Skeletal muscle tissue (tissue), 3 donors: ENCODE measurements at regions not wholly inside any gene's neighbourhood (a gene's known extent, or its start where the extent isn't known, plus 50 kb on each side); places are given as distances from the start of the nearest gene placed in this dataset.

ENCODE experiments used
- H3K27ac ChIP-seq: one replicate; pipeline ENCODE4 v1.7.0; 2013; ENCODE audit warnings: mild to moderate bottlenecking, low read depth, low read length, inconsistent platforms
- H3K27me3 ChIP-seq, 3 donors: one replicate each; pipeline ENCODE4 v1.7.0; 2013; ENCODE audit warnings: low read length in 3 of 3; ENCODE audit not compliant: control insufficient read depth in 3 of 3, insufficient read depth in 3 of 3
- H3K36me3 ChIP-seq, 3 donors: one replicate each; pipeline ENCODE4 v1.7.0; 2013; ENCODE audit warnings: low read length in 3 of 3; ENCODE audit not compliant: control insufficient read depth in 3 of 3, insufficient read depth in 3 of 3
- H3K4me1 ChIP-seq, 3 donors: one replicate each; pipeline ENCODE4 v1.7.0; 2013; ENCODE audit warnings: low read length in 3 of 3, mild to moderate bottlenecking in 3 of 3; ENCODE audit not compliant: control insufficient read depth in 3 of 3, insufficient read depth in 3 of 3
- H3K4me3 ChIP-seq, 3 donors: one replicate each; pipeline ENCODE4 v1.7.0; 2013; ENCODE audit warnings: low read length in 3 of 3
- H3K9ac ChIP-seq, 3 donors: one replicate each; pipeline ENCODE4 v1.7.0; 2013; ENCODE audit warnings: low read length in 3 of 3, mild to moderate bottlenecking in 3 of 3, moderate library complexity in 2 of 3, low read depth in 1 of 3
- H3K9me3 ChIP-seq, 3 donors: one replicate each; pipeline ENCODE4 v1.7.0; 2013; ENCODE audit warnings: low read length in 3 of 3; ENCODE audit not compliant: control insufficient read depth in 3 of 3
- donor health status: Osteomylitis.

DNA sequence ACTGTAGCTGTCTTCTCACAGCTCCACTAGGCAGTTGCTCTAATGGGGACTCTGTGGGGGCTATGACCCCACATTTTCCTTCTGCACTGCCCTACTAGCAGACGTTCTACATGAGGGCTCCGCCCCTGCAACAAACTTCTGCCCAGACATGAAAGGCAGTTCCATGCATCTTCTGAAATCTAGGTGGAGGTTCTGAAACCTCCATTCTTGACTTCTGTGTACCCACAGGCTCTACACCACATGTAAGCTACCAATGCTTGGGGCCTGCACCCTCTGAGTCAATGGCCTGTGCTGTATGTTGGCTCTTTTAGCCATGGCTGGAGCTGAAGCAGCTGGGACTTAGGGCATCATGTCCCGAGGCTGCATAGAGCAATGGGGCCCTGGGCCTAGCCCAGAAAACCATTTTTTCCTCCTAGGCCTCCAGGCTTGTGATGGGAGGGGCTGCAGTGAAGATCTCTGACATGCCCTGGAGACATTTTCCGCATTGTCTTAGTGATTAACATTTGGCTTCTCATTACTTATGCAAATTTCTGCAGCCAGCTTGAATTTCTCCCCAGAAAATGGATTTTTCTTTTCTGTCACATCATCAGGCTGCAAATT, 123.0 kb downstream of the MYCN start:
- Histone ChIP-seq H3K9me3 (peaks cover 0 to 2% (median 0%) of the 10 kb centered on the region in 3 donors), H3K4me3 (no peak overlapping the region), H3K36me3 (no peaks in the 10 kb centered on the region), H3K4me1 (no peaks in the 10 kb centered on the region), H3K9ac (no peak overlapping the region), H3K27me3 (no peaks in the 10 kb centered on the region), H3K27ac (no peak overlapping the region)

DNA sequence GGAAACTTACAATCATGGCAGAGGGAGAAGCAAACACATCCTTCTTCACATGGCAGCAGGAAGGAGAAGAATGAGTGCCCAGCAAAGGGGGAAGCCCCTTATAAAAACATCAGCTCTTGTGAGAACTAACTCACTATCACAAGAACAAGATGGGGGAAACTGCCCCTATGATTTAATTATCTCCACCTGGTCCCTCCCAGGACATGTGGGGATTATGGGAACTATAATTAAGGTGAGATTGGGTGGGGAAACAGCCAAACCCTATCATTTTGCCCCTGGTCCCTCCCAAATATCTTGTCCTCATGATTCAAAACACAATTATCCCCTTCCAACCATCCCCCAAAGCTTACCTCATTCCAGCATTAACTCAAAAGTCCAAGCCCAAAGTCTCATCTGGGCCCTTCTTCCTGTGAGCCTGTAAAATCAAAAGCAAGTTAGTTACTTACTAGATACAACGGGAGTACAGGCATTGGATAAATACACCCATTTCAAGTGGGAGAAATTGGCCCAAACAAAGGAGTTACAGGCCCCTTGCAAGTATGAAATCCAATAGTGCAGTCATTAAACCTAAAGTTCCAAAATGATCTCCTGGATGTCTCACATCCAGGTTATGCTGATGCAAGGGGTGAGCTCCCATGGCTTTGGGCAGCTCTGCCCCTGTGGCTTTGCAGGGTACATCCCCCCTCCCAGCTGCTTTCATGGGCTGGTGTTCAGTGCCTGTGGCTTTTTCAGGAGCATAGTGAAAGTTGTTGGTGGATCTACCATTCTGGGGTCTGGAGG, 122.3 kb downstream of the MYCN start:
- Histone ChIP-seq H3K9me3 (peaks cover 0 to 2% (median 0%) of the 10 kb centered on the region in 3 donors), H3K4me3 (no peak overlapping the region), H3K4me1 (no peaks in the 10 kb centered on the region), H3K9ac (no peak overlapping the region), H3K27me3 (no peaks in the 10 kb centered on the region), H3K36me3 (no peaks in the 10 kb centered on the region), H3K27ac (no peak overlapping the region)

DNA sequence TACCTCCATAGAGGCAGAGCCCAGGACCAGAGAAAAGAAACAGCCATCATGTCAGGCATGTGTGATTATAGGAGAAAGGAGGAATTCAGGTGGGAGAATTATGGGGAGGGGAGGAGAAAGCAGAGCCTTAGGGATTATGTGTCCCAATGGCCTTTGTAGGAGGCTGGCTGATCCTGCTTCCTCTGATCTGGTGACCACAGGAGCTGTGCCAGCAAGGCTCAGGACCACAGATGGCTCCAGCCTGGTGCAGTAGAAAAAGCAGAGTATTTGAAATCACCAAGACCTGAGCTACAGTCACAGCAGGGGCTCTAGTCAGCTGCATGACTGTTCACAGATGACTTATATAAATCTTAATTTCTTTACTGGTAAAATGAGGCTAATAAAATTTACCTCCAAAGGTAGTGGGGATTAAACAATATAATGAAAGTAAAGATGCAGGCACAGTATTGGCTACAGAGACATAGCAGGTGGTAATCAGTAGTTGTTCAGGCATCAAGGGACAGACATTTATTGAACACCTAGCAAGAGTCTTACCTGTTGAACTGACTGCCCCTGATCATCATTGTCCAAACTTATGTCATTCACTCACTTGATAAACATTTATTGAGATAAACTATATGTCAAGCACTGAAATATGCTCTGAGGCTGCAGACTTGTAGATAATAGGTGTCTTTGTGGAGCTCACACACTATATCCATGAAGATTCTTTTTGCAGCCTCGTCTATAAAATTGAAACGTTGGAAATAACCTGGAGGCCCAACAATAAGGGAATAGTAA, 121.3 kb downstream of the MYCN start:
- no peaks in the 10 kb centered on the region for H3K4me1 ChIP-seq
- no peaks in the 10 kb centered on the region for H3K36me3 ChIP-seq
- no peaks in the 10 kb centered on the region for H3K27me3 ChIP-seq

DNA sequence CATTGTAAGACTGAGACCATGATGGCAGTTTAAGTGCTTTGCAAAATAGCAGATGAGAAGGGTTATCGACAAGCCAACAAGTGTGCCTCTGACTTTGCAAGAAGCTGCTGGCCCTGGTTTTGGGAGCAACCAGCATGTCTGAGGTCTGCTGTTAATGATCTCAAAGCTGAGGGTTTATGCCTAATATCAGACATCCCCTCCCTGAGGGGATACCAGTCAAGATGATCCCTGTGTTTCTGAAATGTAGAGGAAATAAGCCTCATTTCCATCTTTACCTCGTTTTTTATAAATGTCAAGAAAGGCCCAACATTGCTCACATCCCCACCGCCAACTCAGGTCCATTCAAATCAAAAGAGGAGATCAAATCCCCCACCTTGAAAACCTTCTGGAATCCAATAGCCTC, 120.6 kb downstream of the MYCN start:
- H3K9me3 ChIP-seq = peaks cover 0 to 2% (median 0%) of the 10 kb centered on the region in 3 donors
- no peak overlapping the region for H3K4me3 ChIP-seq
- no peak overlapping the region for H3K27ac ChIP-seq

More for the DNA sequence above, 121.3 kb downstream of the MYCN start:
- H3K4me3 ChIP-seq = no peak overlapping the region
- no peak overlapping the region for H3K9ac ChIP-seq
- peaks cover 0 to 2% (median 0%) of the 10 kb centered on the region in 3 donors for H3K9me3 ChIP-seq
- no peak overlapping the region for H3K27ac ChIP-seq

DNA sequence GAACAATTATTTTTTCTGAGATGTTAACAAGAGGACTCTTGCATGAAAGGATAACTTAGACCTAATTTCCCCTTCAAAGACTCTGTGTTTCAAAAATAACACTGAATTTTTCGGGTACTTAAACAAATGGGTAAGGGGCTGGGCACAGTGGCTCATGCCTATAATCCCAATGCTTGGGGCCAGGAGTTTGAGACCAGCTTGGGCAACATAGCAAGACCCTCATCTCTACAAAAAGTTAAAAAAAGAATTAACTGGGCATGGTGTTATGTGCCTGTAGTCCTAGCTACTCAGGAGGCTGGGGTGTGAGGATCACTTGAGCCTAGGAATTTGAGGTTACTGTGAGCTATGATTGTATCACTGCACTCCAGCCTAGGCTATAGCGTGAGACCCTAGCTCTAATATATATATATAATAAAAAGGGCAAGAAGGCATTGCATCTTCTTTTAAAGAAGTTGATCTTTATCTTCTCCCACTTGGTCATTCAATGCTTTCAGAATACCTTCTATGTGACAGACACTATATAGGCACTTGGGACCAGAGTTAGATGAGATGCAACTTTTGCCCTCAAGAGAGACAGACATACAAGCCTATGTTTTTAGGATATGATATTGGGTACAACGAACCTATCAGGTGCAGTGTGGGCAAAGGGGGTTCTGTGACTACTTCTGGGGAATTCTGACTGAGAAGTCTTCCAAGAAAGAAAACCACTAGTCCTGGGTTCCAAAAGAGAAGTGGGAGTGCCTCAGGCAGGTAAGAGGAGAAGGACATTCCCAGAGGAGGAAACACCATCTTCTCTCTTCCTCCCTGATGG, 120.0 kb downstream of the MYCN start:
- Histone ChIP-seq H3K36me3 (no peaks in the 10 kb centered on the region), H3K27me3 (no peaks in the 10 kb centered on the region), H3K27ac (no peak overlapping the region), H3K4me1 (peaks cover 5 to 8% (median 6%) of the 10 kb centered on the region in 3 donors), H3K9me3 (peaks cover 0 to 2% (median 0%) of the 10 kb centered on the region in 3 donors), H3K4me3 (no peak overlapping the region), H3K9ac (no peak overlapping the region)

More for the DNA sequence above, 120.6 kb downstream of the MYCN start:
- Histone ChIP-seq H3K27me3 (no peaks in the 10 kb centered on the region), H3K9ac (no peak overlapping the region), H3K4me1 (peaks cover 3 to 5% (median 5%) of the 10 kb centered on the region in 3 donors), H3K36me3 (no peaks in the 10 kb centered on the region)

DNA sequence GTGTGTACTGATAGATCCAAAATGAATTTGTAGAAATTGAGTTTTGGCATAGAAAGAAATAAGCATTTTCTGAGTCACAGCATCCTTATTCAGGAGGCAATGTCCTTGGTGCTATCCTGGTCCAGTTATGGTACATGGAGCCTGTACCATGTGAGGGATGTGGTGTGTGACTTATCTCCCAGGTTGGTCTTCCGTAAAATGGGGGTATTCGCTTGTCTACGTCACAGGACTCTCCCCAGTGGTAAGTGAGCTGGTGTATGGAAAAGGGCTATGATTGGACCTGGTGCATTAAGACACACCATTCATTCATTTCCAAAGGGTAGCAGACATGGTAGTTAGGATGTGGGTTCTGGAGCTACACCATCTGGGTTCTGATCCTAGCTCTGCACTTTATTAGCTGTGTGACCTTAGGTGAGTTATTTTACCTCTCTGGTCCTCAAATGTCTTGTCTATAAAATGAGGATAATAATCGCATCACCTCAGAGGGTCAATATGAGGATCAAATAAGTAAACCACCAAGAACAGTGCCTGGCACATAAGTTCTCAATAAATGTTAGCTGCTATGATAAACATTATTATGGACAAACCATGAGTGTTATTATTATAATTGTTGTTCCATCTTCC, 119.2 kb downstream of the MYCN start:
- Histone ChIP-seq H3K27ac (no peak overlapping the region), H3K9me3 (peaks cover 0 to 2% (median 0%) of the 10 kb centered on the region in 3 donors), H3K9ac (no peak overlapping the region), H3K4me1 (peaks cover 5 to 8% (median 6%) of the 10 kb centered on the region in 3 donors), H3K4me3 (no peak overlapping the region), H3K36me3 (no peaks in the 10 kb centered on the region), H3K27me3 (no peaks in the 10 kb centered on the region)

DNA sequence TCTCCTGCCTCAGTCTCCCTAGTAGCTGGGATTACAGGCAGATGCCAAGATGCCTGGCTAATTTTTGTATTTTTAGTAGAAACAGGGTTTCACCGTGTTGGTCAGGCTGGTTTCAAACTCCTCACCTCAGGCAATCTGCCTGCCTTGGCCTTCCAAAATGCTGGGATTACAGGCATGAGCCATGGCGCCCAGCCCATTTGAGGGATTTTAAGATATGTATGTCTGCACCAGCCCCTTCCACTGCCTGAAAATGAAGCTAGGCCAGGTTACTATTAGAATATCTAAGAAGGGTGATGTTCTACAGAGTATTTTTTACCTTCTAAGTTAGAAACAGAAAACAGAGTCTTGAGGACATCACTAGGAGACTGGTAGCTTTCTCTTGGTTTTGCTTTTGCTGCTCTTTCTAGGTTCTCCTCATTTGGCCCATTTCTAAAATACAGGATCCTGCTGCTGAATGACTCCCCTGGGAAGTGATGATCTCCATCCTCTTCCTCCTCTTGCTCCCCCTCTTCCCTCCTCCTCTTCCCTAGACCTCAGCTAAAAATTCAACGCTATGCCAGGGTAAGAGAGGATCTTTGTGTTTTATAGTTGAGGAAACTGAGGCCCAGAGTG, 118.5 kb downstream of the MYCN start:
- Histone ChIP-seq H3K9me3 (peaks cover 0 to 2% (median 0%) of the 10 kb centered on the region in 3 donors), H3K27me3 (no peaks in the 10 kb centered on the region), H3K27ac (no peak overlapping the region), H3K36me3 (no peaks in the 10 kb centered on the region), H3K9ac (no peak overlapping the region), H3K4me3 (no peak overlapping the region), H3K4me1 (peaks cover 5 to 8% (median 6%) of the 10 kb centered on the region in 3 donors)

DNA sequence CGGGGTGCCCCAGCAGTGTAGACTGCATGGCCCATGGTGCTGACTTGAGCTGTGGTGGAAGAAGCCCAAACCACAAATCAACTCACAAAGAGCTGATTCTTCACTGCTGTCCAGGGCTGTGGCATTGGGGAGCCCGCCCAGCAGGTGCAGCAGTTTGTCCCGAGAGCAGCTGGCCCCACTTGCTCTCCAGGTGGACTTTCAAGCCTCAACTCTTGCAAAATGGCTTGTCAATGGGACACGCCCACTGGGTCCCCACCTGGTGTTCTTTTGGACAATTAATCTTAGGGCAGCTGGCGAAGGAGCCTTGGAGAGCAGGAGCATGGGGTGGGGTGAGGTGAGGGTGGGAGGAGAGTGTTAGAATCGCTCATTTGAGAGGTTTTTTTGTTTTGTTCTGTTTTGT, 117.9 kb downstream of the MYCN start:
- Histone ChIP-seq H3K27ac (no peak overlapping the region), H3K4me1 (peaks cover 5 to 8% (median 6%) of the 10 kb centered on the region in 3 donors), H3K9ac (no peak overlapping the region), H3K9me3 (peaks cover 0 to 2% (median 0%) of the 10 kb centered on the region in 3 donors), H3K27me3 (no peaks in the 10 kb centered on the region), H3K4me3 (no peak overlapping the region), H3K36me3 (no peaks in the 10 kb centered on the region)

DNA sequence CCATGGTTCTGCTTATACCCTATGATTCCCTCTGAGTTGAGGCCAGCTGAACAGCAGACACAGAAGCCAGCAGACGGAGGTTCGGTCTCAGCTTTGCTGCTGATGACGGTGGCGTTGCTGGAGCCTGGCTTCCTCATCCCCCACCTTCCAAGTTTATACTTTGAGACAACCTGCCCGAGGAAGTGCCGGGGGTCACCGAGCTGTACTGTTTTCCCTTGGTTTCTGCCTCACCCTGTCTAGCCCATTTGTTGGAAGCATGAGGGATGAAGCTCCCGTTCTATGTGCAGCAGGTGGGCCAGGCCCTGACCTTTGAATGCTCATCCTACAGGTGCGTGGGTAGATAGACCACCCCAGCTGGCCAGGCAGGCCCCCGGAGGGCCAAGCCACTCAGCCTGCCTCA, 117.3 kb downstream of the MYCN start:
- Histone ChIP-seq H3K9me3 (peaks cover 0 to 1% (median 0%) of the 10 kb centered on the region in 3 donors), H3K4me1 (peaks cover 5 to 8% (median 6%) of the 10 kb centered on the region in 3 donors), H3K9ac (no peak overlapping the region), H3K27me3 (no peaks in the 10 kb centered on the region), H3K4me3 (no peak overlapping the region), H3K27ac (no peak overlapping the region), H3K36me3 (no peaks in the 10 kb centered on the region)
